ENCODE measurements at regions not wholly inside any gene's neighbourhood (a gene's known extent, or its start where the extent isn't known, plus 50 kb on each side); places are given as distances from the start of the nearest gene placed in this dataset.

GRCh38 chr15:93372208-93372864 lies 283.3 kb upstream of the RGMA start:
- no peak for TF ChIP-seq POLR2AphosphoS5 (IDR thresholded peaks at IDR 0.05; ENCODE audit: low read depth, low read length)
- TF ChIP-seq TAF1 (IDR thresholded peaks at IDR 0.05; ENCODE audit: borderline replicate concordance, insufficient read depth, low read length) = no peak
- TF ChIP-seq SIN3A (IDR thresholded peaks at IDR 0.05; ENCODE audit: borderline replicate concordance, insufficient read depth, low read length) = no peak
- no peak for TF ChIP-seq REST (IDR thresholded peaks at IDR 0.05; ENCODE audit: insufficient read depth in 1 of 2, low read depth in 2 of 2, low read length in 2 of 2)

All from PFSK-1 (cell line).